Stromal cell of bone marrow (primary cell): ENCODE measurements at regions not wholly inside any gene's neighbourhood (a gene's known extent, or its start where the extent isn't known, plus 50 kb on each side); places are given as distances from the start of the nearest gene placed in this dataset.

ENCODE experiments used
- DNase-seq: peaks from one replicate; pipeline ENCODE4 v3.0.0-alpha.2; 2012; ENCODE audit warnings: low read depth

- no peak for DNase-seq
Measured at GRCh38 chr4:189279188-189279587, 661.5 kb upstream of the FRG1 start.

DNA sequence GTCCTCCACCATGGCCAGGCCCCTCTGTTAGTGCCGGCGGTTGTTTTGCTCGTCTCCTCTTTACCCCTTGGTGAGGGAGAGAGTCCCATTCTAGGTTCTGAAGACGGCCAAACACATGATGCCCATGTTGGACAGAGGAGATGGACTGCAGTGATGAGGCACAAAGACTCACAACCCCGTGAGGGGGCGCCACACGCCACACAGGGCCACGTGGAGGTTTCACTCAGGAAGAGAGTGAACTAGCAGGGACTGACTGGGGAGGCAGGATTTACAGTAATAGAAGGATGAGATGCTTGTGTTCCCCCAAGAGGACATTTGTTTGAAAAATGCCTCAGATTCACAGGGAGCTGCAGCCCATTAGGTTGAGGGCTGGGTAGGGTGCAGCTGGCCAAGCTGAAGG is 655.3 kb upstream of the FRG1 start:
- DNase-seq, result no peak

DNA sequence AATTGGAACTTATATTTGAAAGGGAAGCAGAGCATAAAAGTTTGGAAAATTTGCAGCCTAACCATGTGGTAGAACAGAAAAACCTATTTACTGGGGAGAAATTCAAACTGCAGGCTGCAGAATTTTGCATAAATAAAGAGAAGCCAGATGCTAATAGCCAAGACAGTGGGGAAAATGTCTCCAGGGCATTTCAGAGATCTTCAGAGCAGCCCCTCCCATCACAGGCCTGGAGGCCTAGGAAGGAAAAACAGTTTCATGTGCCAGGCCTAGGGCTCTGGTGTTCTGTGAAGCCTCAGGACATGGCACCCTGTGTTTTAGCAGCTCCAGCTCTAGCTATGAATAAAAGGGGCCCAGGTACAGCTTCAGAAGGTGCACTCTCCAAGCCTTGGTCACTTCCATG is 648.7 kb upstream of the FRG1 start:
- DNase-seq, result no peak

DNA sequence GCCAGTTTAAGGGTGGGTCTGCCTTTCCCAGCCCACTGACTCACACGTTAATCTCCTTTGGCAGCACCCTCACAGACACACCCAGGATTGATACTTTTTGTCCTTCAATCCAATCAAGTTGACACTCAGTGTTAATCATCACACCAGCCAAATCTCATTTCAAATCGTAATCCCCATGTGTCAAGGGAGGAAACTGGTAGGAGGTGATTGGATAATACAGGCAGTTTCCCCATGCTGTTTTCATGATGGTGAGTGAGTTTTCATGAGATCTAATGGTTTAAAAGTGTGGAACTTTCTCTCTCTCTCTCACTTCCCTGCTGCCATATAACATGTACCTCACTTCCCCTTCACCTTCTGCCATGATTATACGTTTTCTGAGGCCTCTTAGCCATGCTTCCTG is 647.2 kb upstream of the FRG1 start:
- no peak for DNase-seq

DNA sequence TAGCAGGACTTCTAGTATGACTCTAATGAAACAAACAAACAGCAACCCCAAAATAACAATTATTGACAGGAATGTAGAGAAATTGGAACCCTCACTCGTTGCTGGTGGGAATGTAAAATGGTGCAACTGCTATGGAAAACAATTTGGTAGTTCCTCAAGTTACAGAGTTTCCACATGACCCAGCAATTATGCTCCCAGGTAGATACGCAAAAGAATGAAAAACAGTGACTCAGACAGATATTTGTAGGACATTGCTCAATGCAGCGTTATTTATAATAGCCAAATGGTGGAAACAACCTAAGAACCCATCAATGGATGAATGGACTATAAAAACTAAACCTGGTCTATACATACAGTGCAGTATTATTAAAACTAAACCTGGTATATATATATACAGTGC is 646.1 kb upstream of the FRG1 start:
- DNase-seq, result no peak

GRCh38 chr4:189299706-189300105 is 641.0 kb upstream of the FRG1 start:
- no peak for DNase-seq

GRCh38 chr4:189301692-189302091 is 639.0 kb upstream of the FRG1 start:
- no peak for DNase-seq

DNA sequence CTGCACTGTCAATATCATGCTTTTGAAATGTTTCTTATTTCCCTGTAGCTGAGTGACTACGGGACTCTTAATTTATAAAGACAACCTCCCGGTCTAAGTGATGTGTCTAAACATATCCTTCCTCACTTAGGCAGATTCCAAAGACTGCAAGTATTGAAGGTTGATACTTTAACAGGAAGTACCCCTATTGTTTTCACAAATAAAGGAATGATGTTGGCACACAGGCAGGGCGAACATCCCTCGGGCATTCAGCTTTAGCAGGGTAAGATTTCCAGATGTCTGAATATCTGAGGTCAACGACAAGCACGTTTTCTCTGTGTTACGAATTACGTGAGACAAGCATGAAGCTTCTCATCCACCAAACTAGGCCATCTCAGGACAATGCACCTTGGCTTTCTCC is 638.0 kb upstream of the FRG1 start:
- DNase-seq, result no peak

DNA sequence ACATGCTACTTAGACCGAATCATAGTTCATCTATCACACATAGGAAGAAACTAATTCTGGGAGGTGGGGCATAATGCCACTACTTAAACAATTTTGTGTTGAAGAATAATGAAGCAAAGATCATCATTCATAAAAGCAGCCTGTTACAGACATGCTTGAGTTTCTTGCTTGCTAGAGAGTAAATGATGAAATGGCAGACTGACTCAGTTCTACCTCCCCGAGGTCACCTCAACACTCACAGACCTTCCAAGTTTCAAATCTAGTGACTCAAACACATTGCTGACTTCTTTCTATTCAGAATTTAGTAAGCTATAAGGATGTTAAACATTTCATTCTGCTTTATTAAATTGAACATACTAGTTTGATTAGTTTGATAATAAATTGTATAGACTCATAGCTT is 636.5 kb upstream of the FRG1 start:
- DNase-seq, result no peak

DNA sequence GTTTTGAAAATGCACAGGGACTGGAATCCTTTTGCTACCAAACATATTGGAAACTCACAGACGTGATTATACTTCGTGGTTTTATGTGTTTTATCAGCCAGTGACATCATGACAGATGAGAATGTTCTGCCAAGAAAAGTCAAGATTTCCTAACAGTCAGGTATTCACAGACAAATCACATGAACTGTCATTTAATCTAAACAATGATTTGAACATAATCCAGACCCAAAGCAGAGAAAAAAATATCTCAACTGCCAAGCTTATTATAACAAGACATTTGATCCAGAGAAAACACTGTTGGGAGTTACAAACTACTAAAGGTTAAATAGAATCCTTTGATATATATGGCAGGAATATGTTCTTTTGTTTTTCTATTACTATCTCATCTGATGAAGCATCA is 635.9 kb upstream of the FRG1 start:
- no peak for DNase-seq

GRCh38 chr4:189305500-189305899 is 635.2 kb upstream of the FRG1 start:
- DNase-seq, result no peak

GRCh38 chr4:189311251-189311650 is 629.4 kb upstream of the FRG1 start:
- DNase-seq, result no peak

DNA sequence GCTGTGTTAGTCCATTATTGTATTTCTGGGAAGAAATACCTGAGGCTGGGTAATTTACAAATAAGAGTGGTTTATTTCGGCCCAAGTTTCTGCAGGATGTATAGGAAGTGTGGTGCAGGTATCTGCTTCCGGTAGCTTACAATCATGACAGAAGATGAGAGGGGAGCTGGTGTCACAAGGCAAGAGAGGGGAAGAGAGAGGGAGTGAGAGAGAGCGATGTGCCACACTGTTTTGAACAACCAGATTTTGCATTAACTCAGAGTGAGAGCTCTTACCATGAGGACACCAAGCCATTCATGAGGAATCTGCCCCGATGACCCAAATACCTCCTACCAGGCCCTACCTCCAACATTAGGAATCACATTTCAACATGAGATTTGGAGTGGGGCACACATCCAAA is 627.6 kb upstream of the FRG1 start:
- DNase-seq, result no peak

DNA sequence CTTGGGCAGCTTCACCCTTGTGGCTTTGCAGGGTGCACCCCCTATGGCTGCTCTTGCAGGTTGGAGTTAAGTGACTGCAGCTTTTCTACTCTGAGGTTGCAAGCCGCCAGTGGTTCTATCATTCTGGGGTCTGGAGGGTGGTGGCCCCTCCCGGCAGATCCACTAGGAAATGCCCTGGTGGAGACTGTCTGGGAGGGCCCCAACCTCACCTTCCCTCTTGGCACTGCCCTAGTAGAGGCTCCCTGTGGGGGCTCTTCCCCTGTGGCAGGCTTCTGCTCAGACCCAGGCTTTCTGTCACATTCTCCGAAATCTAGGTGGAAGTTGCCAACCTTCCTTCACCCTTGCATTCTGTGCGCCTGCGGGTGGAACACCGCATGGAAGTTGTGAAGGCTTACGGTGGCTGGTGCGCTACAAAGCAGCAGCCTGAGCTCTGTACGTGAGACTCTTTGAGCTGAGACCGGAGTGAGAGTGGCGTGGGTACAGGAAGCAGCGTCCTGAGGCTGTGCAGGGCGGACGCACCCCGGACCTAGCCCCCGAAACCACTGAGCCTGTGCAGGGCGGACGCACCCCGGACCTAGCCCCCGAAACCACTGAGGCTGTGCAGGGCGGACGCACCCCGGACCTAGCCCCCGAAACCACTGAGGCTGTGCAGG is 626.7 kb upstream of the FRG1 start:
- DNase-seq, result no peak

- DNase-seq, result no peak
Measured at GRCh38 chr4:189322426-189322825, 618.2 kb upstream of the FRG1 start.

GRCh38 chr4:189341881-189342280 is 598.8 kb upstream of the FRG1 start:
- no peak for DNase-seq

DNA sequence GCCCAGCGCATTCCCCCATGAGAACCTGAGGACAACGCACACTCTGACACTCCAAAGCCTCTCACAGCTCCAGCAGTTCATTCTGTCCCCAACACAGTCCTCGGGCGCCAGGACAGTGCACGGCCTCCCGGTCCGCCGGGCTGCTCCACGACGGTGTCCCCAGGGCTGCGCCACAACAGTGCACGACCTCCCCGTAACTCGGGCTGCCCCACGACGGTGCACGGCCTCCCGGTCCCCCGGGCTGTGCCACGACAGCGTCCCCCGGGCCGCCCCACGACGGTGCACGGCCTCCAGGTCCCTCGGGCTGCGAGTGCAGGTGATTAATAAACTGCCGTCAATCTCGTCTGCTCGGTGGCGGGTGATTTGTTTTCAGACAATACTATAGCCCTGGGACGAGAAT is 585.1 kb upstream of the FRG1 start:
- DNase-seq, result no peak

DNA sequence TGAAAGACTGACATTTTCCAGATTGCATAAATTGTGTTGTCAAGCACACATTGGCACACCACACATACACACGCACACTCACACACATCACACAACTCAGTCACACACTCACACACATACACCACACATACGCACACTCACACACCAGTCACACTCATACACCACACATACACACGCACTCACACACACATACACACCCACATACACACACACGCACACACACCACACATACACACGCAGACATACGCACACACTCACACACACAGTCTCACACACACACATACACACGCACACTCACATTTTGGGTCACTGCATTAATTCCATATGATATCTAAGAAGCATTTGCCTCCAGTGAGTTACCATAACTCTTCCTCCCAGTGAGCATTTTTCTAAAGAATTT is 578.3 kb upstream of the FRG1 start:
- no peak for DNase-seq

DNA sequence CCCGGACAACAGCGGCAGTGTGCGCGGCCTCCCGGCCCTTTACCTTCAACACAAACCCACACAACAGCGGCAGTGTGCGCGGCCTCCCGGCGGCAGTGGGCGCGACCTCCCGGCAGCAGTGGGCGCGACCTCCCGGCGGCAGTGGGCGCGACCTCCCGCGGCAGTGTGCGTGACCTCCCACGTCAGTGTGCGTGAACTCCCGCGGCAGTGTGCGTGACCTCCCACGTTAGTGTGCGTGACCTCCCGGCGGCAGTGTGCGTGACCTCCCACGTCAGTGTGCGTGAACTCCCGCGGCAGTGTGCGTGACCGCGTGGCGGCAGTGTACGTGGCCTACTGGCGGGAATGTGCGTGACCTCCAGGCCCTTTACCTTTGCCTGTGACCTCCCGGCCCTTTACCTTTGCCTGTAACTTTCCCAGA is 576.6 kb upstream of the FRG1 start:
- no peak for DNase-seq

- no peak for DNase-seq
Measured at GRCh38 chr4:189365451-189365850, 575.2 kb upstream of the FRG1 start.

GRCh38 chr4:189367832-189368231 is 572.8 kb upstream of the FRG1 start:
- DNase-seq, result no peak

DNA sequence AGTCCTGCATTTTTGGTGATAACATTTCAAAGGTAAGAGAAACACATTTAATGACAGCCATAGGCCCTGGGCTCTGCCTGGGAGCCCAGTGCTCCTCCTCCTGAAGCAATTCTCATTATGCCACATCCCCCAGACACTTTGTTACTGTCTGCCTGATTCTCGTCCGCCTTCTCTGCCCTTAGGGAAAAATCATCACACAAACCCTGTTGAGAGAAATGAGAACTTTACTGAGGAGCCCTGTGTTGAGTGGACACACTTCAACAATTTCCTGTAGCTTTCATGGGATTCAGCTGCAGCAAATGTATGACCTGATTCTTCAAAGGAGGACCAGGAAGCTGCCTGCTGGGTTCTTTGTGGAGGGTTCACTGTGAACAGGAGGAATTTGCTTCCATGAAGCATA is 566.5 kb upstream of the FRG1 start:
- no peak for DNase-seq

- DNase-seq, result no peak
Measured at GRCh38 chr4:189376901-189377300, 563.8 kb upstream of the FRG1 start.

DNA sequence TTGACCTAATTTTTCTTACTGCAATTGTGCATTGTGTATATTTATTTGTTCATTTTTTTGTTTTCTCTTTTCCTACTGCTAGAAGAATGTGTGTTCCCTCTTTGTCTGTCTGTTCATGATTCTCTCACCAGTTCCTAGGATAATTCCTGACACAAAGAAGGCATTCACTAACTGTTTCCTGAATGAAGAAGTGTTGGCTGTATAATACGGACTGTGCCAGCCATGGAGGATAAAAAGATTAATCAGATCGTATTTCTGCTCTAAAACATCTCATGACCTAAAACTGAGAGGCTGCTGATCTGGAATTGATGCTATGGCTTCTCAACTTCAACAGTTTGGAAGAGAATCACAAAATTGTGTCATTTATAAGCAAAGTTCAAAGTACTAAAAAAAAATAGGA is 563.1 kb upstream of the FRG1 start:
- no peak for DNase-seq

- DNase-seq, result no peak
Measured at GRCh38 chr4:189385098-189385497, 555.6 kb upstream of the FRG1 start.
